HG03439 (cell line): ENCODE measurements at regions not wholly inside any gene's neighbourhood (a gene's known extent, or its start where the extent isn't known, plus 50 kb on each side); places are given as distances from the start of the nearest gene placed in this dataset.
"Not testable (repeated sequence)": the region's sequence is repeated elsewhere in the genome, so short reads cannot be mapped to it uniquely, and the experiment has no call there.

Experiments used
- ATAC-seq: cut with Tn5 transposase; IDR thresholded peaks from one replicate; pipeline ENCODE4 v1.9.1; 2021; ENCODE audit warnings: mild to moderate bottlenecking, moderate library complexity; ENCODE audit not compliant: unreplicated experiment

DNA sequence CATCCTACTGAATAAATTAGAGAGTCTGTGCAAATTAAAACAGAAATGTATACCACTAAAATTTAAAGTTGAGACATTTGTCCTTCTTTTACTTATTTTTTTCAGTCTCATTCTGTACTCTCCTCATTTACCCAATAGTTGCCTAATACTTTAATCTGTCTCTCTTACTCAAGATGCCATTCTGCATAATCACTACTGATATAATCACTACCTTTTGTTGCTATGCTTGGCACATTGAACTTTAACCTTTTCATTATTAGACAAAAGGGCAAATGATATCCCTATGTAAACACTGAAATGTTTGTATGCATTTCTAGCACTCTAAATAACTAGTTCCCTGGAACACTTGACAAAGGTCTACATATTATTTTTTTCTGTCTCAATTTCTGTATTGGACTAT, 1108.3 kb upstream of the FLRT2 start:
- no peak for ATAC-seq

DNA sequence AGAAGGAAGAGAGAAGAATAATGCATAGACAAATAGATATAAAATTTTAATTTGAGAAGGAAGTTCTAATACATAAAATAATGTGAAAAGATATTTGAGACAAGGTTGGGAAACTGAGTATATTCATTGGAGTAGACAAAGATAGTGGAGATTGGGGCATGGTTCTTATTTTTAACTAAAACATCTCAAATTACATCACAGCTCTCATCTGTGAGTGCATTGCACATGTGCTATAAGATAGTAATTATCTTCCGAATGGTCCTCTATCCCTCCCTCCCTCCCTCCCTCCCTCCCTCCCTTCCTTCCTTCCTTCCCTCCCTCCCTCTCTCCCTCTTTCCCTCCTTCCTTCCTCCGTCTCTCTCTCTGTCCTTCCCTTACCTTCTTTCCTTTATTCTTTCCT, 1104.0 kb upstream of the FLRT2 start:
- ATAC-seq = no peak

DNA sequence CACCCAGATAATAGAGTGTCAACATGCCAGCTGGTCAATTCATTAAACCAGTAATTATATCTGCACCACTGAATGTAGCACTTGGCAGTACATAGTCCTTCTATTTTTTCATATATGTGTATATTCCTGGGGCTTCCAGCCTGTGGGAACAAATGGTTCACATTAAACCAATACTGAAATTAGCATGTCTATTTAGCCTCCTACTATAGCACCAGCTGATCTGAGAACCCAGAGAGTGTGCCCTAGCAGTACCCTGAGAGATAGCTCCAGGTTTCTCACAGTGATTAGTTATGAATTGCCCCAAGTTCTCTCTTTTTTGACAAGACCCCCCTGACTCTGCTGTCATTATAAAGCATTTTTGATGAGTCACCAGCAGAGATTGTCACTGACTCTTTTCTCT, 1097.3 kb upstream of the FLRT2 start:
- no peak for ATAC-seq

DNA sequence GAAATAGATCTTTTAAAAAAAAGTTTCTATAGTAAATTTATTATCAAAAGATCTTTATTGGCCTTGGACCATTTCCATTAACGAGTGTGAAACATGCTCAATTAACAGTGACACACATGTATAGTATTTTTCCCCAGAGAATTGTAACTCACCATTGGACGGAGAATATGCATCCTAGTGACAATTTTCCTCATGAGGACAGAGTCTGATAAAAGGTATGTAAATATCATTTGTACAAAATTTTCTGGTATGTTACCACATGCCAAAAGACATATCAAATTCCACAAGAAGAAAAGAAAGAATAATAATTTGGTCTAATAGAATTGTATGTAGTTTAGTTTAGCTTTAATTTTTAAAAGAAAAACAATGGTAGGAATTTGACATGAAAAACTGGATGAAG, 1096.0 kb upstream of the FLRT2 start:
- no peak for ATAC-seq

DNA sequence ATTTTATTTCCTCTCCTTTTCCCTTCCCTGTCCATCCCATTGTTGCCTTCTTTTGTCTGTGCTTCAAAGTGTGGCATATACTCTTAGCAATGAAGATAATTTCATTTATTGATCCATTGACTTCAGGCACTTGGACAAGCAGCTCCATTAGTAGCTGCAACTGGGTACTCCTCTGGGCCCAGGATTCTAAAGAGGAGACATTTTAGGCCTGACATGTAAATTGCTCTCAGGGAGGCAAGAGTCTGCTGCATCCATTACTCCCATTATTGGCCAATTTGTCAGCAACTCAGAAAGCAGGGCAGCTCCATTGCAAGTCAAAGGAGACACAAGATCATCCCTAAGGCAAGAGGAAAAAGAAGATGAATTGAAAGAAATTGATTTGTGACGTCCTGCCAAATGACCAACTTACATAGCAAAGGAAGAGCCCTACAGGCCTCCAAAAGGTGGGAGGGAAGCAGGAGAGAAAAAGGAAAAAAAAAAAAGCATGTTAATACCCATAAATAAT, 1094.1 kb upstream of the FLRT2 start:
- ATAC-seq = no peak

DNA sequence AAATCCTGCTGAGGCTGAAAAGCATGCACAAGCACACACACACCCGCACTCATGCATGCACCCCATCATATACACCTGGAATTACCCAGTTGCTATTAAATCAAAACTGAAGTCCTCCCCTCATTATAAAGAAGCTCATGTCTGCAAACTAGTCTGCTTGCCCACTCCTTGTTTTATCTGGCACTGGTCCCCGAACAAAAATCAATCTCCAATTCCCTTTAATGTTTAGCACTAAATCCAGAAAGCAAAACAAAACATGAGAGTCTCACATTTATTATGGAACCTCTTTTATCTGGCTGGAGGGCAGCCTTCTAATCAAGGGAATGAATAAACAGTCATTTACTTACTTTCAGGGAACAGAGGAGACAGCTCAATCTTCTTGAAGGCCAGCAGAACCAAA, 1093.4 kb upstream of the FLRT2 start:
- no peak for ATAC-seq

DNA sequence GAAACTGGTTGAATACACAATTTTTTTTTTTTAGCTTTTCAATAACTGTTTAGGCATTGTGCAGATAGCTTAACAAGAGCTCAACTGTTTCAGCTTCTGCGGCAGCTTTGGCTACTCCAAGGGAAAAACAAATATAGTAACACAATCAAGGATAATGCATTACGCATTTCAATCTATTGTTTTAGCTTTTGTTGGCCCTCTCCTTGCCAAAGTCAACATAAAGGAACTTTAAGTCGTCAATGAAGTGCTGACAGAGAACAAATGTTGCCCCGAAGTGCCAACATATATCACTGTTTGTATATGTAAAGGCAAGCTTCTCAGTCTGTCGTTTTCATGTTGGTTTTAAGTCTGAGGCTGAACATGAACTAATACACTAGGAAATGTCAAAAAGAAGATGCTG, 1087.4 kb upstream of the FLRT2 start:
- no peak for ATAC-seq

DNA sequence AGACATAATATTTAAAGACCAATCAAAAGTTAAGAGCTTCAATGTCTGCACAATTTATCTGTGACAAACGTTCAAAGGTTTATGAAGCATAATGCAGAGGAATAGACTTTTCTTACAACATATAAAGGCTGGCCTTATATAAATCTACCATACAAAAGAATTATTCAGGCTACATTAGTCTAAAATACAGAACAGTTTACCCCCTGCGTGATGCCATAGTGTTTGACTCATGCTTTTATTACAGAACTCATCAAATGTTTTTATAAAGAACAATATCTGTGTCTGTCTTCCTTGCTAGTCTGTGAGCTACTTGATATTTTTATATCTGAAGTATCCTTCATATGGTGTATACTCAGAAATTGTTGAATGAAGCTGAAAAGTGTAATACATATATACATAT, 1084.5 kb upstream of the FLRT2 start:
- no peak for ATAC-seq

DNA sequence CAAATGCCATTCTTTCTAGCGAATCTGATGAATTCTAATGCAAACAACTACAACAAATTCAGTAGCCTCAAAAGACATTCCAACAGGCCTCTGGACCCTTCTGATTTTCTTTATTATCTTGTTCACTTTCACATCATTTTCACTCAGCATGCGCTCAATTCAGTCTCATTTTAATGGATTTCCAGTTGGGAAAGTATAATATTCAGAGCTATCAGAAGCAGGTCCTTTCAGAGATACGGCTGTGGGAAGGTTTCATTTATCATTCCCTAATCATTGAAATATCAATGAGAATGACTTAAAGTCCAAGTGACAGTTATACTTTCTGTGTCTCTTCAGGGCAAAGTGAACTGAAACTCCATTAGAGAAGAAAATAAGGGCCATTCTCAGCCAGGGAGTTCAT, 1083.7 kb upstream of the FLRT2 start:
- ATAC-seq = no peak

DNA sequence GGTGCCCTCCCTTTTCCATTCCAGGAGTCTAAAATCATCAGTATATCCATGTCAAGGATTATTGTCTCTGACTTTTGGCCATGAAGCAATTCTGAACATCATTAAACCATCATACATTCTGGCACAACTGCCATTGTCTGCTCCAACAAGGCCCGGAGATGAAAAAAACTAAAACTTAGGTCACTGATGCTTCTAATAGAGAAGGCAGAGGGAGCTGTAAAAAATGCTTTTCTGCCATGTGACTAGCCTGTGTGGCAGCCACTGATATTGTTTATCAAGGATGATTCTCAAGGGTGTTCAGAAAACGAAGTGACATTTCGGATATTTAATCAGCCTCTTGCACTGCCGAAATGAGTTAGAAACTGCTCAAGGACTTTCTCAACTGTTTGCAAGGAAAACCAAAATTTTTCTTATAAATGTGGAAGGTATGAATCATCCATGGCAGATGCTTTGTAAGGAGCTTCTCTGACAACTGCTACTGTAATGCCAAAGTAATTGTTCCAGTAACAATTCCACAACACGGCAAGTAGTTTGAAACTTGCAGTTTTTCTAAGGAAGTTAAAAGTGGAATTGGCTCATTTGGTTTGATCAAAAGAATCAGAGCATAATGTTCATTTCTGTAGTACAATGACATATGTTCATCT, 1076.5 kb upstream of the FLRT2 start:
- no peak for ATAC-seq

DNA sequence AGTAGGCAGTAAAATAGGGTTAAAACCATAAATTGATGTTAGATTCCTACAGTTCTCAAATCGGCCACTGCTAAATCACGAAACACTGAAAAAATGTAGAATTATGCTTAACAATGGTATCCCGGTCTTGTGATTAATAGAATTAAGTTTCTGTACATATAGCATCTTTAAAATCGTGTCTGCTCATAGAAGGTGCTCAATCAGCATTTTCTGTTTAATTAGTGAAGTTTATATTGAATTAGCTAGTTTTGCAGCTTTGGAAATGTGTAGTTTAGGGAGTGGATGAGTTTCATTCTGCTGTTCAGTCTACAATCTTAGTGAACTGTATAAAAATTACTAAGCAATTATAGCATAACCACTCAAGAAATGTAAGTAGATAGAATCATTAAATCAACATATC, 1075.8 kb upstream of the FLRT2 start:
- ATAC-seq = no peak

DNA sequence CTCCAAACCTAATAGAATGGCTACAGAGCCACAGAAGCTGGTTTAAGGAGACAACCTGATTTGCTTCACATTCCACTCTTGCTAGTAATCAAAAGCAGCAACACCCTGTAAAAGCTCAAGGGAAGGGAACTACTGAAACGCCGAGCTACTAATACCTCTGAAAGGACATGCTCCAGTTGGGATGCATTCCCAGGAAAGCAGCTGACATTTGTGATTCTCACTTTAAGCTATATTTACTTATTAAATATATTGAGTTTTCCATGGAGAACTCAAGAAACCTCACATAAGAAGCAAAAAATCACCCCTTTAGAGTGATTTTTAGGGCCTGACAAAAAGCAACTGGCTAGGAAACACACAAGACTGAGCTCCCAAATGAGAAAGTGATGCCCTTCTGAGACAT, 1073.0 kb upstream of the FLRT2 start:
- no peak for ATAC-seq

DNA sequence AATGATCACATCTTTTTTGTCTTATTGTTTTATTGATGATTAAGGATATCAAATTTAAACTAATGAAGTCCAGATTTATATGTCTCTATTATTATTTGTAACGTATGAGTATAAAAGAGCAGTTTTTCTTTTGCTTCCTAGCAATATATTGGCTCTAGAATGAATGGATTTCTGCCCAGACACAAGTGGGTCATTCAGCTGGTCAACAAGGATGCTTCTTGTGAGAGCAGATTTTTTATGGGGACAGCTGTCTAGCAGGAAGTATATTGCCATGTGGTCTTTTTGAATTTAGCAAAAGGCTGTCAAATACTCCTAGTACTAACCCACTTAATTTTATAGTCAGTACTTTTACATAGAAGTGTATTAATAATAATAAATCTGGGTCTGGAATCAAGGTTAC, 1071.1 kb upstream of the FLRT2 start:
- no peak for ATAC-seq

DNA sequence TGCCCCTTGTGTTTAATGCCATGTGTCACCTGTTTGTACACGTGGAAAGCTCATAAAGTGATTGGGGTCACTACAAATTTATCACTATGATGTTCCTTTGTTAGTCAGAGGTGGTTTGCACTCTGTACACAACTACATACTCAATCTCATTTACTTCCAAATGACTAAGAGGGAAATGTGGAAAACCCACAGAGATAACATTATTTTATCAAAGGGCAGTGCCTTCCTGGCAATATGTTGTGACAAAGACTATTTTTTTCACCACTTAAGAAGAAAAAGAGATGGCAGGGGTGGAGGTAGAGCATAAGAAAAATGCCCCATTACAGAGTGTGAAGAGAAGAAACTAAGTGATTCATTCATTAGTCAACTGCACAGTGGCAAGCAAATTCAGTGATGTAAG, 1064.1 kb upstream of the FLRT2 start:
- no peak for ATAC-seq

DNA sequence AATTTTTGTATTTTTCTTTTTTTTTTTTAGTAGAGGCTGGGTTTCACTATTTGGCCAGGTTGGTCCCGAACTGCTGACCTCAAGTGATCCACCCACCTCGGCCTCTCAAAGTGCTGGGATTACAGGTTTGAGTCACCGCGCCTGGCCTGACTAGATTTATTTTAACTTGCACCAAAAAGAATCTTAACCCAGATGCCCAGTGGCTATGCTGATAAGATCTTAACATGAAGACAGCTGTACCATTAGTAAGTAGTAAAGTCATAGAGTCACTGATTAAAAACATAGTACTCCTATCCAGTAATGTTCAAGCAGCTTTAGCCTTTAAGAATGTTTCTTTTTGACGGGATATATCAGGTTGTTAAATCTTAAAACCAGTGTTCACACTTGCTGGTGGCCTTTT, 1061.8 kb upstream of the FLRT2 start:
- no peak for ATAC-seq

DNA sequence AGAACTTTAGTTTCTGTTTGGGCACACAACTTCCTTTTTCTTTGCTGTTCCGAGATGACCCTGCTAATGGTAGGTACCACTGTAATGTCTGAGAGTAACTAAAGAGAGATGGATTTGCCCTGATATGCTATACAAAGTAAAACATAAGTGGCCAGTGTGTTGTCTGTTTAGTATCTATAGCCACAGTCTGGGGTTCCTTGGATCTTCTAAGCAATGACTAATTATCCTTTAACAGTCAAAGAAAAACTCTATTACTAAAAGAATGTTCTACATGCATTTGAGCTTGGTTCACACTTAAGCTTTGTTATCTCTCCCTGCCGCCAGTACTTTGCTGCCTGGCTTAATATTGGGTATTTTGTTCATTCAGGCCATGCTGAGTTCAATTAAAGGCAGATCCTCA, 1051.9 kb upstream of the FLRT2 start:
- no peak for ATAC-seq

DNA sequence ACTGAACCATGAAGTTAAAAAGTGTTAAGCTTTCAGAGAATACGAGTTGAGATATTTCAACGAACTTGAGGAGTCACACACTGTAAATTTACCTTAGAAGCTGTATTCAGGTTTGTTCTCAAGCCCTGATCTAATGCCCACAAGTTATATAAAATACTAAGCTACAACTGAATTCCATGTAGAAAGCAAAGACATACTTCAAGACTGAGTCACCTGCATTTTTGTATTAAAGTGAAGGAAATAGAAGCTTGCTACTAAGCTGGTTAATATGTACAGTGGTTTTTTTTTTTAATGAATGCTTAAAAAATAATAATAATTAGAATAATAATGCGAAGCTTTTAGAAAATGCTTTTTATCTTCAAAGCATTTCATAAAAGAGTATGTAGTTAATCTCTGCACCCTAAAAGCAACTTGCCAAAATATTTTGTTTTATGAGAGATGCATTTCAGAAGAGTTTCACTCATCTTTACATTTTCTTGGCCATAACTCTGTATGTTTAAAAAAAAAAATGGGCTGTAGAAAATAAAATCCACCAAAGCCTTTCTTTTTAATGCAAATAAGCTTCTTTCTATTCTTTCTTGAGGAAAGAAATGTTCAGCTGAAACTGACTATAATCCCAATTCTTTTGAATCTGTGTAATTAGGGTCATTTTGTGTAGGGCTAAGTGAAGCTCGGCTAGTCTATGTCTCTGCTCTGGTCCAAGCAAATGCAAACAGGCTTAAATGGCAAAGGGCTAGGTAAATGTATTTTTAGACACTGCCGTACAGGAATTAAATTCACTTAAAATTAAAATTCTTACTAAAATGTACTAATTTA, 1047.5 kb upstream of the FLRT2 start:
- ATAC-seq = no peak

DNA sequence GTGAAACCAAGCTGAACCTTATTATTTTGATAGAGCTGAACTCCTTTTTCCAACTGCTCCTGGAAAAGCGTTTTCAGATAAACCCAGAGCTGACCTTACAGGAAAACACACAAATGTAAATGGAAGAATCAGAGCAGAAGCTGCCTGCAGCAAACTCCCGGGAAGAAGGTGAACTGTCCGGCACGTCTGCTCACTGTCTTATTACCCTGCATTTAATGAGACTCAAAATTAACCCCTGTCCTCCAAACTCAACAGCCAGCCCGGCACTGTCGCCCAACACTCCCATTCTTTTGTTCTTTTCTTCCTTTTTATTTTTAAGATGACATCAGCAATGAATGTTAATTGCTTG, 1046.9 kb upstream of the FLRT2 start:
- ATAC-seq = no peak

DNA sequence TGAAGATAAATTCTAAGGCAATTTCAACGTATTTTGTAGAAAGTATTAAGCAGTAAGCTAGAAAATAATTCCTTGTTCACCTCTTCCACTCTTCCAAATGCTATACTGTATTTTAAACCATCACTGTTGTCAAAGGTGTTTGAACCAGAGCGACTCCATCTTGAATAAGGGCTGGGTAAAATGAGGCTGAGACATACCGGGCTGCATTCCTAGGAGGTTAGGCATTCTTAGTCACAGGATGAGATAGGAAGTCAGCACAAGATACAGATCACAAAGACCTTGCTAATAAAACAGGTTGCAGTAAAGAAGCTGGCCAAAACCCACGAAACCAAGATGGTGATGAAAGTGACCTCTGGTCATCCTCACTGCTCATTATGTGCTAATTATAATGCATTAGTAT, 1045.7 kb upstream of the FLRT2 start:
- ATAC-seq = not testable (repeated sequence)

DNA sequence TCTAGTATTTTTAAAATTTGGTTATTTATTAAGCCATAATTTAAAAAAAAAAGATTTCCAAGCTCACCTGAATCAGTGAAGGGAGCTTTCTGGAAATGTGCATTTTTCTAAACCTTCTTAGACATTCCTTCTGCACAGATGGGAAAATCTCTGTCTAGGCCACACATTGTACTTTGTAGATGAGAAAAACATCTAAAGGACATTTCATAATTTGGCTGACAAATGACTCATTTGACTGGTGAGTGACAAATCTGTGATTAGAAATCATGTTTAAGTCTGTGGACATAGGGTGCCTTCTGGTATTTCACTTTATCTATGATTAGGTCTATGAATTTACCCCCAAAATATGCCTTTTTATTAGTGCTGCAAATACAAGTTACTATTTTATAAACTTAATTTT, 1044.9 kb upstream of the FLRT2 start:
- ATAC-seq = no peak

DNA sequence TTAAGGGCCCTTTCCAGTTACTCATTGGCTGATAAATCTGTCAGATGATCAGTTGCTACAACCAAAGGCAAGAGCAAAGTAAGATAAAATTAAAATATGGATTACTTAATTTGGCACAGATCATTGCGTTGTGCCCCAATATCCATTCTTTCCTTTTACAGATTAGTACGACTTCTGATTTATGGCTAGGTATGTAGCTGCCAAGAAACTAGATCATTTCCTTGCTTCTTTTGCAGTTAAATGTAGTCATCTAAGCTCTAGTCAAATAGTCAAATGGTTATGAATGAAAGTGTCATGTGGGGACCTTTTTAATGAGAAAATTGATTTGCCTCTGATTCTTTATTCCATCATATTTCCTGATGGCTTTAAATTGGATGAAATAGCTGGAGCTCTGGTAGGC, 1039.9 kb upstream of the FLRT2 start:
- no peak for ATAC-seq

DNA sequence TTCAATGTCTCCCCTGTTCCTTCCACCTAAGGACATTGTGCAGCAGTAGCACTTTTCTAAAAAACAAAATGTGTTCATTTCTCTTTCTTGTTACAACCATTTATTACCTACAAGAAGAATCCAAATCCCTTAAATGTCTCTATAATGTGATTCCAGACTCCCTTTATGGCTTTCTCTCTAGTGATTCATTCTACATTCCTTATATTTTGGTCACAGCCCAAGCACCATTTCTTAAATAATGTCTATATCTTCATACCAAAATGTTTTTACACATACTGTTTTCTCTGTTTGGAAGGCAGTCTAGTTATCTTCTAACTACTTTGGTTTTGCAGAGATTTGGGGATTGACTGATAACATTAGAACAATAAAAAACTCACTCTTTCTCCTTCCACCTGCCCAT, 1037.3 kb upstream of the FLRT2 start:
- no peak for ATAC-seq

DNA sequence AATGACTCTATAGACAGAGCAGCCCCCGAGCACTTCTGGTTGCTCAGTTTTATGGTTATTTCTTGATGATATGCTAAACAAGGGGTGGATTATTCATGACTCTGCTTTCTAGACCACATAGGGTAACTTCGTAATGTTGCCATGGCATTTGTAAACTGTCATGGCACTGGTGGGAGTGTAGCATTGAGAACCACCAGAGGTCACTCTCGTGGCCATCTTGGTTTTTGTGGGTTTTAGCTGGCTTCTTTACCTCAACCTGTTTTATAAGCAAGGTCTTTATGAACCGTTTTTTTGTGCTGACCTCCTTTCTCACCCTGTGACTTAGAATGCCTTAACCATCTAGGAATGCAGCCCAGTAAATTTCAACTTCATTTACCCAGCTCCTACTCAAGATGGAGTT, 1036.2 kb upstream of the FLRT2 start:
- ATAC-seq = no peak
